T-cell (primary cell): ENCODE measurements at regions not wholly inside any gene's neighbourhood (a gene's known extent, or its start where the extent isn't known, plus 50 kb on each side); places are given as distances from the start of the nearest gene placed in this dataset.

Experiments
- ATAC-seq, 4 experiments: fragments of 200-7000 bp in 3 of 4; fragments of 150-1000 bp in 1 of 4; cut with Tn5 transposase; replicated peaks in 1 of 4; 1 replicate in 3 of 4; 2 replicates in 1 of 4; pipeline ENCODE4 v1.10.0; 2021; ENCODE audit warnings: moderate library complexity in 3 of 4, mild to moderate bottlenecking in 2 of 4, moderate number of reproducible peaks in 1 of 4
- CTCF ChIA-PET, 2 donors: fragments of 300-600 bp; sonication (Branson Sonifier 250); formaldehyde crosslinking; loops; one replicate each; lab custom pipeline; 2022; ENCODE audit warnings: antibody characterized with exemption in 2 of 2; lab: Charles Lee
- POLR2A ChIA-PET, 2 donors: fragments of 300-600 bp; sonication (Branson Sonifier 250); formaldehyde crosslinking; loops; one replicate each; lab custom pipeline; 2022; ENCODE audit warnings: antibody characterized with exemption in 2 of 2; lab: Charles Lee
- DNase-seq, 35 experiments: peaks; one replicate each; pipeline versions ENCODE4 v3.0.0 to v3.0.0-alpha.2; 2013 to 2023
- H3K27ac ChIP-seq: one replicate; pipeline ENCODE4 v1.5.1; 2013; ENCODE audit warnings: low read length
- H3K27me3 ChIP-seq, 2 experiments: replicated peaks in 1 of 2; 1 replicate in 1 of 2; 2 replicates in 1 of 2; pipeline versions ENCODE4 v1.6.1 to v1.7.0; 2013; ENCODE audit warnings: low read length in 1 of 2, mixed read lengths in 1 of 2; ENCODE audit not compliant: control insufficient read depth in 2 of 2, insufficient read depth in 2 of 2; ENCODE audit errors: extremely low read depth in 1 of 2
- H3K36me3 ChIP-seq, 2 donors: 1 replicate in 1 of 2; 2 replicates in 1 of 2; pipeline versions ENCODE4 v1.6.1 to v1.7.0; 2013; ENCODE audit warnings: low read length in 1 of 2; ENCODE audit not compliant: control insufficient read depth in 2 of 2, insufficient read depth in 1 of 2; ENCODE audit errors: extremely low read depth in 1 of 2
- H3K4me1 ChIP-seq, 2 experiments: 1 replicate in 1 of 2; 2 replicates in 1 of 2; pipeline versions ENCODE4 v1.6.1 to v1.7.0; 2013; ENCODE audit warnings: low read length in 2 of 2, mixed read lengths in 1 of 2; ENCODE audit not compliant: insufficient read depth in 2 of 2, control insufficient read depth in 1 of 2; ENCODE audit errors: extremely low read depth in 1 of 2
- H3K4me3 ChIP-seq, 2 donors: 1 replicate in 1 of 2; 2 replicates in 1 of 2; pipeline versions ENCODE4 v1.5.1 to v1.7.0; 2013; ENCODE audit warnings: mild to moderate bottlenecking in 2 of 2, low read length in 1 of 2, moderate library complexity in 1 of 2; ENCODE audit not compliant: control insufficient read depth in 1 of 2; ENCODE audit errors: extremely low read depth in 1 of 2
- H3K9me3 ChIP-seq: 2 replicates; pipeline ENCODE4 v1.7.0; 2013
- H3K27ac Mint-ChIP-seq, 2 donors: one replicate each; pipeline ENCODE4 v1.8.0; 2020 to 2021; ENCODE audit warnings: mild to moderate bottlenecking in 2 of 2, mixed read lengths in 2 of 2
- H3K27me3 Mint-ChIP-seq, 2 donors: one replicate each; pipeline ENCODE4 v1.8.0; 2021 to 2022; ENCODE audit warnings: mixed read lengths in 2 of 2
- H3K36me3 Mint-ChIP-seq: one replicate; pipeline ENCODE4 v1.8.0; 2021; ENCODE audit warnings: mixed read lengths
- H3K4me1 Mint-ChIP-seq, 3 donors: one replicate each; pipeline ENCODE4 v1.8.0; 2020 to 2022; ENCODE audit warnings: mixed read lengths in 3 of 3, mild to moderate bottlenecking in 1 of 3
- H3K4me3 Mint-ChIP-seq, 3 donors: one replicate each; pipeline ENCODE4 v1.8.0; 2020 to 2022; ENCODE audit warnings: mild to moderate bottlenecking in 3 of 3, mixed read lengths in 3 of 3, moderate library complexity in 3 of 3
- H3K9me3 Mint-ChIP-seq, 3 donors: one replicate each; pipeline ENCODE4 v1.8.0; 2020 to 2022; ENCODE audit warnings: mixed read lengths in 3 of 3
- WGBS: methylation state at CpG from one replicate; pipeline ENCODE4 v1.1.5; 2013; ENCODE audit warnings: missing lambda C conversion rate; ENCODE audit not compliant: insufficient coverage; 5-methylcytosine and 5-hydroxymethylcytosine counted together

- H3K4me3 ChIP-seq = no peak overlapping the region
- Mint-ChIP-seq H3K4me1 (no peaks in the 10 kb centered on the region), H3K36me3 (no peaks in the 10 kb centered on the region), H3K27me3 (no peaks in the 10 kb centered on the region), H3K9me3 (peaks cover 13 to 22% (median 15%) of the 10 kb centered on the region in 3 donors), H3K4me3 (no peak overlapping the region), H3K27ac (no peak overlapping the region)
- DNase-seq = no peak
- WGBS = no CpG with 5 or more reads among the region's 2 CpGs
- ATAC-seq = no peak
- ChIA-PET POLR2A (no interaction called here), CTCF (no interaction called here)
- no peaks in the 10 kb centered on the region for H3K4me1 ChIP-seq
- H3K27ac ChIP-seq = no peak overlapping the region
- no peaks in the 10 kb centered on the region for H3K9me3 ChIP-seq
- H3K36me3 ChIP-seq = no peaks in the 10 kb centered on the region
- no peaks in the 10 kb centered on the region for H3K27me3 ChIP-seq
Observed at GRCh38 chr4:61024610-61025009, 175.5 kb upstream of the ADGRL3 start.

- ChIA-PET CTCF (no interaction called here), POLR2A (no interaction called here)
- Mint-ChIP-seq H3K9me3 (peaks cover 11 to 21% (median 18%) of the 10 kb centered on the region in 3 donors), H3K27me3 (no peaks in the 10 kb centered on the region), H3K4me1 (no peaks in the 10 kb centered on the region), H3K27ac (no peak overlapping the region), H3K36me3 (no peaks in the 10 kb centered on the region), H3K4me3 (no peak overlapping the region)
- Histone ChIP-seq H3K36me3 (no peaks in the 10 kb centered on the region), H3K4me1 (no peaks in the 10 kb centered on the region), H3K27ac (no peak overlapping the region), H3K4me3 (no peak overlapping the region), H3K9me3 (no peaks in the 10 kb centered on the region), H3K27me3 (no peaks in the 10 kb centered on the region)
- no peak for DNase-seq
- ATAC-seq = no peak
Observed at GRCh38 chr4:61027939-61028338, 172.2 kb upstream of the ADGRL3 start.

GRCh38 chr4:61036071-61036684 lies 163.9 kb upstream of the ADGRL3 start:
- no CpG with 5 or more reads among the region's 4 CpGs for WGBS
- H3K36me3 ChIP-seq = no peaks in the 10 kb centered on the region
- Mint-ChIP-seq H3K9me3 (peaks cover 0 to 21% (median 10%) of the 10 kb centered on the region in 3 donors), H3K27me3 (no peaks in the 10 kb centered on the region), H3K36me3 (no peaks in the 10 kb centered on the region), H3K4me3 (no peak overlapping the region), H3K27ac (no peak overlapping the region), H3K4me1 (no peaks in the 10 kb centered on the region)
- ATAC-seq (no peak), DNase-seq (no peak)
- no peaks in the 10 kb centered on the region for H3K27me3 ChIP-seq
- H3K4me3 ChIP-seq = no peak overlapping the region
- CTCF ChIA-PET = no interaction called here
- no peak overlapping the region for H3K27ac ChIP-seq
- POLR2A ChIA-PET = no interaction called here
- H3K9me3 ChIP-seq = no peaks in the 10 kb centered on the region
- no peaks in the 10 kb centered on the region for H3K4me1 ChIP-seq

- ATAC-seq (no peak), DNase-seq (no peak)
- Histone ChIP-seq H3K4me3 (no peak overlapping the region), H3K36me3 (no peaks in the 10 kb centered on the region), H3K27ac (no peak overlapping the region), H3K9me3 (no peaks in the 10 kb centered on the region), H3K4me1 (no peaks in the 10 kb centered on the region), H3K27me3 (no peaks in the 10 kb centered on the region)
- CTCF ChIA-PET = no interaction called here
- POLR2A ChIA-PET = no interaction called here
- no CpG with 5 or more reads among the region's 2 CpGs for WGBS
- H3K4me1 Mint-ChIP-seq = no peaks in the 10 kb centered on the region
- H3K4me3 Mint-ChIP-seq = no peak overlapping the region
- H3K27me3 Mint-ChIP-seq = no peaks in the 10 kb centered on the region
- H3K36me3 Mint-ChIP-seq = no peaks in the 10 kb centered on the region
- H3K27ac Mint-ChIP-seq = no peak overlapping the region
- H3K9me3 Mint-ChIP-seq = peaks cover 8 to 38% (median 17%) of the 10 kb centered on the region in 3 donors
Observed at GRCh38 chr4:61041527-61041926, 158.6 kb upstream of the ADGRL3 start.

- no peaks in the 10 kb centered on the region for H3K36me3 Mint-ChIP-seq
- POLR2A ChIA-PET = no interaction called here
- Histone ChIP-seq H3K27me3 (no peaks in the 10 kb centered on the region), H3K9me3 (no peaks in the 10 kb centered on the region), H3K27ac (no peak overlapping the region), H3K36me3 (no peaks in the 10 kb centered on the region), H3K4me3 (no peak overlapping the region), H3K4me1 (no peaks in the 10 kb centered on the region)
- no peaks in the 10 kb centered on the region for H3K27me3 Mint-ChIP-seq
- DNase-seq (no peak), ATAC-seq (no peak)
- H3K4me3 Mint-ChIP-seq = no peak overlapping the region
- no CpG with 5 or more reads among the region's 1 CpG for WGBS
- H3K4me1 Mint-ChIP-seq = no peaks in the 10 kb centered on the region
- CTCF ChIA-PET = no interaction called here
- no peak overlapping the region for H3K27ac Mint-ChIP-seq
- H3K9me3 Mint-ChIP-seq = peaks cover 8 to 44% (median 18%) of the 10 kb centered on the region in 3 donors
Observed at GRCh38 chr4:61044837-61045236, 155.3 kb upstream of the ADGRL3 start.

GRCh38 chr4:61049018-61049417 lies 151.1 kb upstream of the ADGRL3 start:
- ChIA-PET CTCF (no interaction called here), POLR2A (no interaction called here)
- Mint-ChIP-seq H3K27me3 (no peaks in the 10 kb centered on the region), H3K4me3 (no peak overlapping the region), H3K9me3 (peaks cover 12 to 35% (median 15%) of the 10 kb centered on the region in 3 donors), H3K4me1 (no peaks in the 10 kb centered on the region), H3K36me3 (no peaks in the 10 kb centered on the region), H3K27ac (no peak overlapping the region)
- Histone ChIP-seq H3K9me3 (no peaks in the 10 kb centered on the region), H3K4me1 (no peaks in the 10 kb centered on the region), H3K27ac (no peak overlapping the region), H3K4me3 (no peak overlapping the region), H3K36me3 (no peaks in the 10 kb centered on the region), H3K27me3 (no peaks in the 10 kb centered on the region)
- DNase-seq = no peak
- ATAC-seq = no peak

GRCh38 chr4:61067381-61067780 lies 132.7 kb upstream of the ADGRL3 start:
- H3K27me3 Mint-ChIP-seq = no peaks in the 10 kb centered on the region
- H3K27ac ChIP-seq = no peak overlapping the region
- ChIA-PET CTCF (no interaction called here), POLR2A (no interaction called here)
- no peaks in the 10 kb centered on the region for H3K36me3 Mint-ChIP-seq
- no peaks in the 10 kb centered on the region for H3K4me1 ChIP-seq
- 100% methylated on average over 1 of the region's 3 CpGs for WGBS
- no peaks in the 10 kb centered on the region for H3K4me1 Mint-ChIP-seq
- H3K4me3 Mint-ChIP-seq = no peak overlapping the region
- no peaks in the 10 kb centered on the region for H3K27me3 ChIP-seq
- DNase-seq (no peak), ATAC-seq (no peak)
- H3K4me3 ChIP-seq = no peak overlapping the region
- H3K27ac Mint-ChIP-seq = no peak overlapping the region
- no peaks in the 10 kb centered on the region for H3K9me3 ChIP-seq
- H3K9me3 Mint-ChIP-seq = peaks cover 18 to 34% (median 19%) of the 10 kb centered on the region in 3 donors
- no peaks in the 10 kb centered on the region for H3K36me3 ChIP-seq
